Memory B cell (primary cell): ENCODE measurements at regions not wholly inside any gene's neighbourhood (a gene's known extent, or its start where the extent isn't known, plus 50 kb on each side); places are given as distances from the start of the nearest gene placed in this dataset.
"Not testable (repeated sequence)": the region's sequence is repeated elsewhere in the genome, so short reads cannot be mapped to it uniquely, and the experiment has no call there.

Experiments used
- ATAC-seq: fragments of 150-1000 bp; cut with Tn5 transposase; 2 replicates; pipeline ENCODE4 v1.10.0; 2021; ENCODE audit warnings: low read depth, mild to moderate bottlenecking, moderate library complexity
- DNase-seq, 2 donors: peaks; one replicate each; pipeline ENCODE4 v3.0.0; 2022; ENCODE audit warnings: low spot score in 2 of 2
- H3K27ac Mint-ChIP-seq: one replicate; pipeline ENCODE4 v1.8.0; 2022; ENCODE audit warnings: mild to moderate bottlenecking, moderate library complexity, mixed read lengths
- H3K27me3 Mint-ChIP-seq: one replicate; pipeline ENCODE4 v1.8.0; 2022; ENCODE audit warnings: mixed read lengths
- H3K36me3 Mint-ChIP-seq: one replicate; pipeline ENCODE4 v1.8.0; 2022; ENCODE audit warnings: mild to moderate bottlenecking, mixed read lengths
- H3K4me1 Mint-ChIP-seq: one replicate; pipeline ENCODE4 v1.8.0; 2022; ENCODE audit warnings: mixed read lengths
- H3K4me3 Mint-ChIP-seq: one replicate; pipeline ENCODE4 v1.8.0; 2022; ENCODE audit warnings: mild to moderate bottlenecking, moderate library complexity, mixed read lengths
- H3K9me3 Mint-ChIP-seq: one replicate; pipeline ENCODE4 v1.8.0; 2022; ENCODE audit warnings: mixed read lengths

DNA sequence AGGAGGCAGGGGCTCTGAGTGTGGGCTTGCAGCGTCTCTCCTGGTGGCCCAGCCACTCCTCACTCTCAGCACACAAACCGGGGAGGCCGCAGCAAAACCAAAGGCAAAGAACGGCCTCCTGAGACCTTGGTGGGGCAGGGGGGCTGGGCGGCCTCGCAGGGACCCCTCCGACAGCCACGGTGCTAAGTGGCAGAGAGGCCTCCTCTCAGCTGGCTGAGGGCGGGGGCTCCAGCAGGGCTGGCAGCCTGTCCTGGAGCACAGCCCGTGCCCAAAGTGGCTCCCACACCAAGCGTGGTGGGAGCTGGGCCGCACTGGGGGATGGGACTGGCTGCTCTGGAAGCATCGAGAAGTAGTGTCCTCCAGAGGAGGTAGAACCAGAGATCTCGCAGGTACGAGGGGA lies 334.4 kb downstream of the QKI start:
- no peak for ATAC-seq
- Mint-ChIP-seq H3K4me3 (no peak overlapping the region), H3K4me1 (peaks cover 2% of the 10 kb centered on the region), H3K27me3 (peaks cover 9% of the 10 kb centered on the region), H3K27ac (no peak overlapping the region), H3K36me3 (peaks cover 5% of the 10 kb centered on the region), H3K9me3 (peaks cover 6% of the 10 kb centered on the region)
- DNase-seq, result no peak

DNA sequence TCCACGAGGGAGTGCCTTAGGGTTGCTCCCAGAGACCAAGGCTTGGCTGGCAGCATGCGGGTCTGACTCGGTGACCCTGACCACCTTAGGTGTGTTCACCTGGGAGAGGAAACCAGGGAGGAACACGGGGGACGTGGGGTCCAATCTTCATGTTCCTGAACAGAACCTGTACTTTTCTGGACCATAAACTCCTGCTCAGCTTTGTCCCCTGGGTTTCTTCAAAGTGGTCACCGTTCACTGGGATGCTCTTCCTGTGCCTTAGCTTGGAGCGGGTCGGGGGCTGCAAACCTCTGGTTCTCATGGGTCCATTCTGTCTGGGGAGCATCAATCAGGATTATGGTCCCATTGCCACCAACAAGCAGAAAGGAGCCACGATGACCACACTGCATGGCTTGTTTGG lies 333.5 kb downstream of the QKI start:
- H3K9me3 Mint-ChIP-seq, result peaks cover 6% of the 10 kb centered on the region

DNA sequence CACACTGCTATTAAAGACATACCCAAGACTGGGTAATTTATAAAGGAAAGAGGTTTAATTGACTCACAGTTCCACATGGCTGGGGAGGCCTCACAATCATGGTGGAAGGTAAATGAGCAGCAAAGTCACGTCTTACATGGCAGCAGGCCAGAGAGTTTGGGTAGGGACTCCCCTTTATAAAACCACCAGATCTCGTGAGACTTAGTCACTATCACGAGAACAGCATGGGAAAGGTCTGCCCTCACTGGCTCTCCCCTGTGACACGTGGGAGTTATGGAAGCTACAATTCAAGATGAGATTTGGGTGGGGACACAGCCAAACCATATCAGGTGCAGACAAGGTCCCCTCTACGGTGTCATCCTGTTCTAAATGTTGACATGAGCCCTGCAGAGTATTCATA lies 332.5 kb downstream of the QKI start:
- H3K36me3 Mint-ChIP-seq, DNase-seq, H3K27me3 Mint-ChIP-seq, H3K4me1 Mint-ChIP-seq, ATAC-seq, H3K27ac Mint-ChIP-seq, H3K9me3 Mint-ChIP-seq, H3K4me3 Mint-ChIP-seq: not testable (repeated sequence)

More for the DNA sequence above, 333.5 kb downstream of the QKI start:
- DNase-seq (no peak), ATAC-seq (no peak)
- Mint-ChIP-seq H3K4me3 (no peak overlapping the region), H3K4me1 (peaks cover 2% of the 10 kb centered on the region), H3K27me3 (peaks cover 9% of the 10 kb centered on the region), H3K36me3 (peaks cover 5% of the 10 kb centered on the region), H3K27ac (no peak overlapping the region)

DNA sequence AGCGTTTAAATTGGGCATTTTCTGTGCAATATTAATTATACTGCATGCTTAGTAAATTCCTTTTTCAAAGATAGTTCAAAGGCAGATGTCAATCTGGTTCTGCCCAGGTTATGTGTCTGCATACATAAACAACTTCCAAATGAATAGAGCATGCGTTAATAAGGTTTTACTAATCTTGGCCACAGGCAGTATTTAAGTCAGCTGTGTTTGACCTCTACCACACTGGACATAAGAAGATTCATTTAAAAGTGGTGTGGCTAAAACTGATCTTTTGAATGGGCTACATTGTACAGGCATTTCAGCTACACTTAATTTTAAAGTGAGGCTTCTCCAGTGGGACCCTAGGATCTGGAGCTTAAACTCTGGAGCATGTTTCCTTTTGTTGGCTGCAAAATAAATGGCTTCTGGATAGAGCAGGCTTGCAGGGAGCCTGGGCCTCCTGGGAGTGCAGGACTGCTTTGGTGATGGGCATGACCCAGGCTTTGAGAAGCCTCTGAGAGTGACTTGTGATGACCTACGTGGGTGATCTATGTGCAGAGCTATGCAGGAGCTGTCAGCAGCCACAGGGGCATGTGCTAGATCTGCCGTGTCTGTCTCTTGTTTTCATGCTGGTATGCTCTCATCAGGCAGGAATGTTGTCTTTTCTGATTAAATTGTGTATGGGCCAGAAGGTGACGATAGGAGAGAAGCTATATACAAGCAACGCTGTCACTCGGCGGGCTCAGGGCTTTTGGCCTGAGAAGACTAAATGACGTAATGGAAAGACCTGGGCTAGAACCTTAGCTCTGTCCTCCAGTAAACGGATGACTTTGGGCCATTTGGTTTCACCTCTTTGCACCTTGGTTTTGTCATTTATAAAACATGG lies 331.2 kb downstream of the QKI start:
- no peak overlapping the region for H3K4me3 Mint-ChIP-seq
- no peak for ATAC-seq
- DNase-seq, result no peak
- H3K4me1 Mint-ChIP-seq, result peaks cover 2% of the 10 kb centered on the region
- H3K36me3 Mint-ChIP-seq, result no peaks in the 10 kb centered on the region
- H3K9me3 Mint-ChIP-seq, result peaks cover 4% of the 10 kb centered on the region
- H3K27ac Mint-ChIP-seq, result no peak overlapping the region
- H3K27me3 Mint-ChIP-seq, result peaks cover 7% of the 10 kb centered on the region

DNA sequence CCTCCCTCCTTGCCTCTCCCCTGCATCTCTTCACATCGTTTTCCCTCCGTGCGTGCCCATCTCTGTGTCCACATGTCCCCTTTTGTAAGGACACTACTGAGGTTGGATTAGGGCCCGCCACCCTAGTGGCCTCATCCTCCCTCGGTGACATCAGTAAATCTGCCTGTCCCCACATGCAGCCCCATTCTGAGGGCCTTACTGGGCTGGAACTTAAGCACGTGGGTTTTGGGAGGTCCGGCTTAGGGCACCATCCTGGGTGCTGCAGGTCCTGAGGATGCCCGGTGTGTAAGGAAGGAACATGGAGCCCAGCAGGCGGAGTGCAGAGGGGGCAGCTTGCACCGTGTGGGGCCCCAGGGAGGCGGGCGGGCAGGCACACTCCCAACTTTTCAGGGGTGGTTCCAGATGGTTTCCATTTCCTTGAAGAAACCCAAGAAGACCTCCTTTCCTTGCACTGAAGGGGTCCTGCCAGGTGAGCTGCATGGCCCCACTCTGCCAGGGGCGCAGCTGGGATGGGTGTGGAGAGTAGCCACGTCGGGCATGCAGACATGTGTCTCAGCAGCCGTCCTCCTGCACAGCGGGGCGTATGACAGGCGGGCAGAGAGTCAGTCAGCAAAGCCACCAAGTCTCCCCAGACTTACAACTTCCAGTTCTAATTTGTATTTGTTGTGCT lies 329.9 kb downstream of the QKI start:
- Mint-ChIP-seq H3K27me3 (peaks cover 4% of the 10 kb centered on the region), H3K36me3 (no peaks in the 10 kb centered on the region), H3K27ac (no peak overlapping the region), H3K4me1 (no peaks in the 10 kb centered on the region), H3K4me3 (no peak overlapping the region), H3K9me3 (peaks cover 4% of the 10 kb centered on the region)
- ATAC-seq (no peak), DNase-seq (no peak)

DNA sequence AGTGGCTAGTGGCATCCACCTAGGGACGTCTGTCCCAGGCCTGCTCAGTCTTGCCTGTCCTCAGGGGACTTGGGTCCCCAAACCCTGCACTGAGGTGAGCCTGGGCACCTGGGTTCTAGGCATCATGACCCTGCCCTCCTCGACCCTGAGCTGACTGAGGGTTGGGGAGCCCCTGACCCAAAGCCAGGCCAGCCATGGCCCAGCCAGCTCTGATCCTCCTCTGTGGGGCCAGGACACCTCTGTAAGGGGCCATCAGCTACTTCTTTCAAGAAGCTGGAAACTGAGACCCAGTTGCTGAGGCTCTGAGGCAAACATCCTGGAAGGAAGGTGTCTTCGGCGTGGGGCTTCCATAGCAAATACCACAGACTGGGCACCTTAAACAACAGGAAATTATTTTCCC lies 329.3 kb downstream of the QKI start:
- Mint-ChIP-seq H3K4me3 (no peak overlapping the region), H3K36me3 (no peaks in the 10 kb centered on the region), H3K27me3 (peaks cover 4% of the 10 kb centered on the region), H3K9me3 (peaks cover 4% of the 10 kb centered on the region), H3K27ac (no peak overlapping the region), H3K4me1 (no peaks in the 10 kb centered on the region)
- no peak for ATAC-seq
- no peak for DNase-seq

DNA sequence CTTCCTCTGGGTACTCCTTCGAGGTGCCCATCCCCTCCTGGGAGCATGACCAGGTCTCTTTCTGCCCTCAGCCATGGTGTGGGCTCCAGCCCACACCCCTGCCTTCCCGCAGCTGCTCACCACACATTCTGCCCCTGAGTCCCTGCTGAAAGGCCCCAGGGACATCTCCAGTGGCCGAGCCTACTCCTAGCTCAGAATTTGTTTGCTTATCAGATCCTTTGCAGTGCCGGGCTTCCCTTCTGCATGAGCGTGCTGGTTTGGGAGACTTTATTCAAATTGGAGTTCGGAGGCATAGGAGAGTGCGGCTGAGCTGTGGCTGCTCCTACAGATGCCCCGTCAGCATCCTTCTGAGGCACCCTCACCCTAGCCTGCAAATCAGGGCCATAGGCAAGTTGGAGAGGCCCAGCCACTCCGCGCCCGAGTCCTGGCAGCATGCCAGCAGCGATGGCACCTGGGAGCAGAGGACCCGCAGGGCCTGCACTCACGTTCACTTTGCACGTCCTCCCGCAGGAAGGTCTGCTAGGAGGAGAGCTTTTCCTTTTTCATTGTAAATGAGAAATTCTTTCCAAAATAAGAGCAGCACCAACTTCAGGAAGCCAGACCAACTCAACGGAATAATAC lies 327.3 kb downstream of the QKI start:
- Mint-ChIP-seq H3K27me3 (no peaks in the 10 kb centered on the region), H3K27ac (no peak overlapping the region), H3K9me3 (peaks cover 1% of the 10 kb centered on the region), H3K4me1 (no peaks in the 10 kb centered on the region), H3K4me3 (no peak overlapping the region), H3K36me3 (no peaks in the 10 kb centered on the region)
- no peak for DNase-seq
- no peak for ATAC-seq

DNA sequence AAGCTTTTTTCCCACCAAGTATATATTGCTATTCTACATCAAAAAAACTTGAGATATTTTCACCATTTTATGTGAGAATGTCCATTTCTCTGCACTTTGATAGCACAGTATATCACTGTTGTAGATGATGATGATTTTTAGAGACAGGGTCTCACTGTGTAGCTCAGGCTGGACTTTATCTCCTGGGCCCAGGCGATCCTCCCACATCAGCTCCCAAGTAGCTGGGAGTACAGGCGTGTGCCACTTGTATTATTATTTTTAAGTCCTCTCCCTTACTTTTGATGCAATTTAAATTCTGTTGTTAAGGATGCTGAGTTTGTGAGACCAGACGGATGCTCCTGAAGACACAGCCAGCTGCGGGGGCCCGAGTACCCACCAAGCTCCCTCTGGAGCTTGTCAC lies 326.8 kb downstream of the QKI start:
- H3K27ac Mint-ChIP-seq, result no peak overlapping the region
- no peak for DNase-seq

DNA sequence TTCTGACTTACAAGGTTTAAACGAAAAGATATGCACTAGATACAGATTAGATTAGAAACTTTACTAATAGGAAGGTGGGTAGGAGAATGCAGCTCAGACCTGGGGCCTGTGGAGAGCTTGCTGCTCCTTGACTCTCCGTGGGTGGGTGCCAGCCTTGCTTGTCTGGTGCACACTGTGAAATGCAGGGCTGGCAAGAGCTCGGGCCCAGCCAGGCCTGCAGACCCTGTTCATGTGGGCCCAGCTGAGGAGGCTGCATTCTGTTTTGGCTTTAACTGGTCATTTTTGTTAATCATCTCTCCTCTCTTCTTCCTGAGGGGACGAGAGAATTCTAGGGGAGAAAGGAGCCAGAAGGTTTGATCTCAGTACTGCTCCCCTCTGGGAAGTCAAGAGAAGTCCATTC lies 325.4 kb downstream of the QKI start:
- H3K36me3 Mint-ChIP-seq, result no peaks in the 10 kb centered on the region
- H3K4me1 Mint-ChIP-seq, result peaks cover under 1% of the 10 kb centered on the region
- H3K4me3 Mint-ChIP-seq, result no peak overlapping the region
- H3K27ac Mint-ChIP-seq, result no peak overlapping the region
- DNase-seq (no peak), ATAC-seq (no peak)
- no peaks in the 10 kb centered on the region for H3K9me3 Mint-ChIP-seq
- H3K27me3 Mint-ChIP-seq, result no peaks in the 10 kb centered on the region

More for the DNA sequence above, 326.8 kb downstream of the QKI start:
- no peaks in the 10 kb centered on the region for H3K36me3 Mint-ChIP-seq
- no peaks in the 10 kb centered on the region for H3K4me1 Mint-ChIP-seq
- H3K4me3 Mint-ChIP-seq, result no peak overlapping the region
- ATAC-seq, result no peak
- no peaks in the 10 kb centered on the region for H3K9me3 Mint-ChIP-seq
- H3K27me3 Mint-ChIP-seq, result no peaks in the 10 kb centered on the region

DNA sequence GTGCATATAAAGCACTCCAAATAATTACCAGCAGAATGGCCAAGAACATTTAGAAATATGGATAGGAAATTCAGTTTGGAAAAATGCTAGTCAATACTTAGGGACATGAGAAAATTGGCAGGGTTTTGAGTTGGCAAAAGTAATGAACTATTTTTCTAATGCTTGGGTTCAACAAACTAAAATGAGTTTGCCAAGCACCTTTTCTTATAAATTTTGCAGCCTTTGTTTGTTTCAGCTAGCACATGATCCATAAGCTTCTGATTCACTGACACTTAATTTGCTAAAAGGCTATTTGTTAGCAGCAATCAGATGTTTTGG lies 324.8 kb downstream of the QKI start:
- DNase-seq (no peak), ATAC-seq (no peak)
- no peak overlapping the region for H3K4me3 Mint-ChIP-seq
- no peaks in the 10 kb centered on the region for H3K9me3 Mint-ChIP-seq
- H3K36me3 Mint-ChIP-seq, result no peaks in the 10 kb centered on the region
- peaks cover 4% of the 10 kb centered on the region for H3K4me1 Mint-ChIP-seq
- H3K27ac Mint-ChIP-seq, result no peak overlapping the region
- no peaks in the 10 kb centered on the region for H3K27me3 Mint-ChIP-seq

DNA sequence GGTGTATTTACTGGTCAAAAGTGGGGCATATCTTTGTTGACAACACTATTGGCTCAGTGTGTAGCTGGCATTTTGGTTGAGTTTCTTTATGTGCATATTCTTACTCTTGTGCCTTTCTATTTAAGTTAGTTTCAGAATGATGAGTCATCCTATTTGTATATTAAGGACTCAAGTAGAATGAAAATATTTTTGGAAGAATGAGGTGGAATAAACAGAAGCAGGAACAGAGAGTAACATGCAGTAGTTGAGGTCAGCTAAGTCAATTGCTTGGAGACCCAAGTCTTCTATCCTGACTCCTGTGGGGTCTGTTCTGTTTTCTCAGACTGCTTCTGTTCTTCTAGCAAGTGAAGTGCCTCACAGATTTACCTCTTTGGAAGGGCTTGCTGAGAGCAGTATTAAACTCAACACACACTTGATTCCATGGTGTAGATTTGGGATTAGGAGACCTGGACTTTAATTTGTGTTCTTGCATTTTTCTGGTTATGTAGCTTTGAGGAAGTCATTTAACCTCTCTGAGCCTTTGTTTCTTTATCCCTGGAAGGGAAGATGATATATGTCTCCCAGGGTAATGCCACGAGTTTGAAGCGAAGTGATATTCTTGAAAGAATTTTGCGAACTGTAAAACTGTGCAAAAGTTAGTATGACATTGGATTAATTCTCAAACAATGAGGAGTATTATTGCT lies 324.3 kb downstream of the QKI start:
- H3K9me3 Mint-ChIP-seq, result no peaks in the 10 kb centered on the region
- DNase-seq, result no peak
- H3K36me3 Mint-ChIP-seq, result no peaks in the 10 kb centered on the region
- H3K27me3 Mint-ChIP-seq, result no peaks in the 10 kb centered on the region
- no peak overlapping the region for H3K4me3 Mint-ChIP-seq
- H3K4me1 Mint-ChIP-seq, result peaks cover 4% of the 10 kb centered on the region
- ATAC-seq, result no peak
- no peak overlapping the region for H3K27ac Mint-ChIP-seq

DNA sequence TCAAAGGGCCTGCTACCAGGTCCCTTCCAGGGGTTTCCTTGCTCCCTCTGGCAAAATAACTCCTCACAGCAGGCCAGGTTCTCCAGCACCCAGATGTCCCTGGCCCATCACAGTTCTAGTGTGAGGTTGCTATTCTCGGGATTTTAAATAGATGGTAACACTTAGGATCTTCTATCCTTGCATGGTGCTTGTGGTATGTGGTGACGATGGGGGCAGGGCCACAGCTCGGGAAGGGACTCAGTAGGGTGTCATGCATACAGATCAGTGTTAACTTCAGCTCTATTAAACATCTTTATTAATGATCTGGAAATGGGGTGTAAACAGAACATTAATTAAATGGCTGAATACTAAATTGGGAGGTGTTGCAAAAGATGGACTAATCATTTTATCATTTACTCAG lies 323.8 kb downstream of the QKI start:
- ATAC-seq (no peak), DNase-seq (no peak)
- H3K4me1 Mint-ChIP-seq, result peaks cover 7% of the 10 kb centered on the region
- no peaks in the 10 kb centered on the region for H3K9me3 Mint-ChIP-seq
- H3K4me3 Mint-ChIP-seq, result no peak overlapping the region
- no peak overlapping the region for H3K27ac Mint-ChIP-seq
- no peaks in the 10 kb centered on the region for H3K36me3 Mint-ChIP-seq
- no peaks in the 10 kb centered on the region for H3K27me3 Mint-ChIP-seq

DNA sequence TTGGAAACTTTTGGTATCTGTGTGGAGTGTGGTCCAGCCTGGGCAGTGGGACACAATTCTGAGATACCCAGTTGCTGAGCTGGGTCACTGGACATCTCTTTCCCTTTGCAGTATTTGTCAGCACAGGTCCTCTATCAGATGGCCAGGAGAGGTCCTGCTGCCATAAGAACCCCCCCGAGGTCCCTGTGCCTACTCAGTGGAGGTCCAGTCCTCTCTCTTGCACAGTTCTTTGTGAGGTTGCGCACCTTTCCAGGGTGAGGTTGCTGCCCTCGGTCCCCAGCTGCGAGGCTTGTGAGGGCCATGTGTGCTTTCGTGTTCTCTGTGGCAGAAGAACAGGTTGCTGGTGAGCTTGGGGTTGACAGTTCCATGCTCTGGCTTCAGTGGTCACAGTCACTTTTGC lies 320.6 kb downstream of the QKI start:
- Mint-ChIP-seq H3K36me3 (no peaks in the 10 kb centered on the region), H3K9me3 (no peaks in the 10 kb centered on the region), H3K27ac (no peak overlapping the region), H3K4me3 (no peak overlapping the region), H3K27me3 (no peaks in the 10 kb centered on the region), H3K4me1 (peaks cover 12% of the 10 kb centered on the region)
- DNase-seq (no peak), ATAC-seq (no peak)

DNA sequence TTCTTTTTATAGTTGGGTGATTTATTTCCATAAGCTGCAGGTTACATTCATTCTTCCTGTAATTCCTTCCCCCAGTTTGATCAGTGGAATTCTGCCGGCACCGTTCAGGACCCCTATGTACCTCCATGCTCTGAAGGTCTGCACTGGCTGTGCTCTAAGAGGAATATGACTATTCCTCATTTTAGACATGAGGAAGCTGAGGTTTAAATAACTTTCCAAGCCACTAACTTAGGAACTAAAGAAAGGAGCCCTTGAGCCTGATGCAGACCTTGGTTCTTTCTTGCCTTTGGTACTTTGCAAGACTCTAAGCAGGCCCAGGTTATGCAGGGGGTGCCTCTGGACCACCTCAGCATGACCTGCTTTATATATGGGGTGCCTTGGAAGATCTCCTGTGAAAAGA lies 318.5 kb downstream of the QKI start:
- no peak overlapping the region for H3K4me3 Mint-ChIP-seq
- H3K4me1 Mint-ChIP-seq, result peaks cover 12% of the 10 kb centered on the region
- ATAC-seq (no peak), DNase-seq (no peak)
- no peak overlapping the region for H3K27ac Mint-ChIP-seq
- no peaks in the 10 kb centered on the region for H3K27me3 Mint-ChIP-seq
- H3K9me3 Mint-ChIP-seq, result no peaks in the 10 kb centered on the region
- H3K36me3 Mint-ChIP-seq, result no peaks in the 10 kb centered on the region
